HCEC 1CT (cell line): ENCODE measurements at regions not wholly inside any gene's neighbourhood (a gene's known extent, or its start where the extent isn't known, plus 50 kb on each side); places are given as distances from the start of the nearest gene placed in this dataset.
"Not testable (repeated sequence)": the region's sequence is repeated elsewhere in the genome, so short reads cannot be mapped to it uniquely, and the experiment has no call there.

Experiments
- DNase-seq: peaks from one replicate; pipeline ENCODE4 v3.0.0-alpha.2; 2017

DNA sequence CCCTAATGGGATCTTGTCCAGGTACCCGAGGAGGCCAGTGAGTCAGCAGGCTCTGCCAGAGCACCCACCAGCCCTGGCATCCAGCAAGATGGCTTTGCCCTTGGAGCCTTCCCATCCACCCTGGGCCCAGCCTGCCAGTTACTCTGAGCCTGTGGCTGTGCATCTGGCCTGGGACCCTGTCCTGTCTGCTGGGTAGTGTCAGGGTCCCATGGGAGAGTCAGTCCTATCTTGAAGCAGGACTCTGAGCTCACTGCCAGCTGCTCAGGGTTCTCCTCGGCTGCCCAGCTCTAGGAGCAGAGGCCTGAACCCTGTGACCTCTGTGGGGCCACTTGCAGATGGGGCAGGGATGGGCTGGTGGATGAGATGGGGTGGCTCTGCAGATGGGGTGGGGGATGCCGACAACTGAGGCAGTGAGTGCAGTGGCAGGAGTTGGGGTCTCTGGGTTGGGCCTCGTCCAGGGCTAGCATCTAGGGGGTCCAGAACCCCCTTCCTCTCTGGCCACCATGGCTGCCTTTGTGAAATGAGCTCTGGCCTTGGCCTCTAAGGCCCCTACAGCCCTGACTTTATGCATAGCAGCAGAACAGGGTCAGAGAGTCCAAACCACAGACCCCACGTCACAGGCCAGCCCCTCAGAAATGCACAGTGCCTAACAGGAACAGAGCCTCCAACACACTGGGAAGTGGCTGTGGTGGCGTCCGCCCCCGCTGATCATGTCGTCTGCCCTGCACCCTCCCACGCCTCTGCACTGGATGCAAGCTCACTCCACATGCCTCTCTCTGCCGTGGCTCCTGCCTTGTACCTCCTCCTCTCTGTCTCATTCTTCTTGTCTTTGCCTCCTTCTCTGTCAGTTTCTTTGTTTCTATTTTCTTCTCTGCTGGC lies 88.1 kb upstream of the RET start:
- no peak for DNase-seq

- DNase-seq = no peak
These were observed 87.4 kb upstream of the RET start for GRCh38 chr10:42989481-42989921.

- no peak for DNase-seq
These were observed 86.7 kb upstream of the RET start for GRCh38 chr10:42990016-42990720.

GRCh38 chr10:42990721-42991441 lies 86.0 kb upstream of the RET start:
- DNase-seq = no peak

DNA sequence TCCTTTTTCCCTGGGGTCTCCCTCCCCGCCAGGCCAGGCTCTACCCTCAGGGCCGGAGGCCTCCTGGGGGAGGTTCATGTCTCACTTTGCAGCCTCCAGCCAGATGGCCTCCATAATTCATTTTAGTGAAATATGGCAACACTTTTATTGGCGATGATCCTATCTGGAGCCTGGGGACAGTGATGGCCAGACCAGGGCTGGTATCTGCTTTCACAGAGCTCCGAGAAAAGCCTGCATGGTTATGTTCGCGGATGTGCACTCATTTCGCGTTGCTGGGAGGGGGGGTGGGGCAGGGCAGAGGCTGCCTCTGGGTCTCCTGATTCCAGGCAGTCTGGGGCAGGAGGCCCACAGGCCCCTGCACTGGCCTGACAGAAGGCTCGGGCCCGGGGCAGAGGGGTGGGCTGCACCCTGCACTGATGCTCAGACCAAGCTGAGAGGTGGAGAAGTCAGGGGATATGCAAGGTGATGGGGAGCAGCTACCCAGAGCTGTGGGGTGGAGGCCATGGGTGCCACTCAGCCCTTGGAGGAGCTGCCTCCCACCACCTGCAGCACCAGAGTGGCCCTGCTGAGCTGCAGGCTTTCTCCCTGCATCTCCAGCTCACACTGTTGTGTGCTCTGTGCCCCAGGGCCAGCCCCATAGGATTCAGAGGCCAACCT lies 85.3 kb upstream of the RET start:
- DNase-seq = no peak

DNA sequence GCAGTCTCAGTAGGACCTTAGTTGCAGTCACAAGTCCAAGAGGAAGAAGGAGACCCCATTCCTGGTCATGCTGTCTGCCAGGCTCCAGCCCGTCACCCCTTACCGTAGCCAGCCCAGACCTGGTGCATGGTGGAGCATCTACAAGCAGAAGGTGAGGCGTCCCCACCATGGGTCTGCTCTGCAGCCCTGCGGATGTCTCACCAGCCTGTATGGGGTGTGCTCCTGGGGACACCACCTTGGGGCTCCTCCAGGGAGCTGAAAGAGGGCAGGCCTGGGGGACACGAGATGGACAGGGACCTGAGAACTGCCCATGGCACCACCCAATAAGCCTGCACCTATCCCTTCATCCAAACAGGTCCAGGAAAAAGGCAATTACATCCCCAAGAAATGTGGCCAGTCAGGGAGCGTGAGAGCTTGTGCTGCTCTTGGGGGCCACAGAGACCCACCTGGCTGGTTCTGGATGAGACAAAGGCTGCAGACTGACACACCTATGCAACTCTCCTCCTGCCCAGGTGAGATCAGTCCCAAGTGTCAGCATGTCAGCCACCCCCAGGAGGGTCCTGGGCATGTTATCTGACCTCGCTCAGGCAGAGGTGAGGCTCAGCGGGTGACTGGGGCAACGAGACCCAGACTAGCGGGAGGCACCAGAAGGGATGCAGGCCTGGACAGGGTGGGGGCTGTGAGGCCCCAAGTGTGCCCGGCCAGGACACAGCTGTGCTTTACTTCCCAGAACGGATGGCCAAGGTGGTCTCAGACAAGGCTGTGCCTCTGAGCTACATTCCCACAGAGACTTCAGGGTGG lies 84.5 kb upstream of the RET start:
- DNase-seq = no peak

DNA sequence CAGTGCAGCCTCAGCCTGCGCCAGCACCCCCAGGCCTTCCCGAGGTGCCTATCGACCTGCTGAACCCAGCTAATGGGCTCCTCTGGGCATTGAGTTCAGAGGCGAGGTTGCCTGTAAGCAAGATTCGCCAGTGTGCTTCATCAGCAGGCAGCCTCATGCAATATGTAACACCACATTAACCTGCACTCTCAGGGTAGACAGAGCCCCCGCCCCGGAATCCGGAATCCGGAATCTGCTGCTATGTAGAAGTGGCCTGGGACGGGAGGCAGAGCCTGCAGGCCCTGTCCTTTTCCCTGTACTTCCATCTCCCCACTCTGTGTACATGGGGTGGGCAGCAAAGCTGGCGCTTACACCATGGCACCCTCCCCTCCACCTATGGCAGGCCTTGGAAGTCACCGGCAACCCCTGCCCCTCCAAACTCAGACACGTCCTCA lies 83.9 kb upstream of the RET start:
- DNase-seq = no peak

GRCh38 chr10:42994909-42995308 lies 82.0 kb upstream of the RET start:
- not testable (repeated sequence) for DNase-seq

DNA sequence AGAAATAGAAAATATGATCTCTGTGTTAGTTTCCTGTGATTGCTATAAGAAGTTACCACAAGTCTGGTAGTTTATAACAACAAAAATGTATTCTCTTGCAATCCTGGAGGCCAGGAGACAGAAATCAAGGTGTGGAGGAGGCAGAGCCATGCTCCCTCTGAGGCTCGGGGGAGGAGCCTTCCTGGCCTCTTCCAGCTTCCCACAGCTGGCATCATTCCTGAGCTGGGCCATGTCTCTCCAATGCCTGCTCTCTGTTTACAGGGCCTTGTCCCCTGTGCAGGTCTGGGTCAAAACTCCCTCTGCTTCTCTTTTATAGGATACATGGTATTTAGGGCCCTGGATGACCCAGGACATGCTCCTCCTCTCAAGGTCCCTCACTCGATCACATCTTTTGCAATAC lies 81.3 kb upstream of the RET start:
- no peak for DNase-seq

DNA sequence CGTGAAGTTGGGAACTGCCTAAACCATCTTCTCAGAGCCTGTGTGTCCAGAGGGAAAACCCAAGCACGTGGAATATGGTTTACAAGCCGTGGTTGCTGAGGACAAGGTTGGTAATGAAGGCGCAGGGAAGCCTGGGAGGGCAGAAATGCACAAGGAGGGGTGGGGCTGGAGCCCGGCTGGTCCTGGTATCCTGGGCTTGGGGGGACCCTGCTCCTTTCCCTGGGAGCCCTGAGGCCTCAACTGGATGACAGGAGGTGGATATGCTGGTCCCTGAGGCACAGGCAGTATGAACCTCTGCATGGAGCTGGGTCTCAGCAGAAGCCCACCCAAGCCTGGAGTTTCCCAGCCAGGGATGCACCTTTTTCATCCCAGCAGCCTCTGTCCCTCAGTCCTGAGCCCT lies 80.3 kb upstream of the RET start:
- DNase-seq = no peak

DNA sequence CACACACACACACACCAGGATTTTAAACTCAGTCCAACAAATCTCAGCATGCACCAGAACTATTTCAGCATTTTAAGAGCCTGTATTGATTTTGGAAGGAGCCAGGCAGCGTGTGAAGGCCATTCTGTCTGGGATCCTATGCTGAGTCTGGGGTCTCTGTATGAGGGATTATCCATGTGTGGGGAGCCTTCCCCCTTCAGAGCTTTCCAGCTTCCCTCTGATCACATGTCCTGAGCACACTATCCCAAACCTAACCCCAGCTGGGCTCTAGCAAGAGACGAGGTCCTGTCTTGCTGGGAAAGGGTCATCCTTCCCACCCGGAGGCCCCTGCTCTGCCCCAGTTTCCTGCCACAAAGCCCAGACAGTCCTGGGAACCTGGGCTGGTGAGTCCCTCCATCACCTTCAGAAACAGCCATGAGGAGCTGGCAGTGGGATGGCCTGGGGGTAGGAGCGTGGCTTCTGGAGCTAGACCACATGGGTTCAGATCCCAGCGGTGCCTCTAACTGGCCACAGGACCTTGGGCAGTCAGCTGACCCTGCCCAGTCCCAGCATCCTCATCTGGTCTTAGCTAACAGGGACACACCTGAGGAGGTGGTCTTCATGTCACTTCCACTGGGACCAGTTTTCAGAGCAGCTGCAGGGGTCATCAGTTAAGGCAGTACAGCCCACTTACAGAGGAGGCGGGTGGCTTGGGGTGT lies 79.6 kb upstream of the RET start:
- DNase-seq = no peak

DNA sequence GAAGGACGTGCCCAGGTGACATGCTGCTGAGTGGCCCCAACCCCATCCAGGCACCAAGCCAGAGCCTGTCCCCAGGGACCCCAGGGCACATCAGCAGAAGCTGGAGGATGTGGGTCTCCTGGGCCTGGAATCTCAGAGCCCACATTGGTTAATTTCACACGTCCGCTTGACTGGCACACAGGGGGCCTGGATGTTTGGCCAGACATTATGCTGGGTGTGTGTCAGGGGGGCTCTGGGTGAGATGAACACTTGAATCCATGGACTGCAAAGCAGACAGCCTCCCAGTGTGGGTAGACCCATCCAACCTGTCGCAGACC lies 79.1 kb upstream of the RET start:
- no peak for DNase-seq

DNA sequence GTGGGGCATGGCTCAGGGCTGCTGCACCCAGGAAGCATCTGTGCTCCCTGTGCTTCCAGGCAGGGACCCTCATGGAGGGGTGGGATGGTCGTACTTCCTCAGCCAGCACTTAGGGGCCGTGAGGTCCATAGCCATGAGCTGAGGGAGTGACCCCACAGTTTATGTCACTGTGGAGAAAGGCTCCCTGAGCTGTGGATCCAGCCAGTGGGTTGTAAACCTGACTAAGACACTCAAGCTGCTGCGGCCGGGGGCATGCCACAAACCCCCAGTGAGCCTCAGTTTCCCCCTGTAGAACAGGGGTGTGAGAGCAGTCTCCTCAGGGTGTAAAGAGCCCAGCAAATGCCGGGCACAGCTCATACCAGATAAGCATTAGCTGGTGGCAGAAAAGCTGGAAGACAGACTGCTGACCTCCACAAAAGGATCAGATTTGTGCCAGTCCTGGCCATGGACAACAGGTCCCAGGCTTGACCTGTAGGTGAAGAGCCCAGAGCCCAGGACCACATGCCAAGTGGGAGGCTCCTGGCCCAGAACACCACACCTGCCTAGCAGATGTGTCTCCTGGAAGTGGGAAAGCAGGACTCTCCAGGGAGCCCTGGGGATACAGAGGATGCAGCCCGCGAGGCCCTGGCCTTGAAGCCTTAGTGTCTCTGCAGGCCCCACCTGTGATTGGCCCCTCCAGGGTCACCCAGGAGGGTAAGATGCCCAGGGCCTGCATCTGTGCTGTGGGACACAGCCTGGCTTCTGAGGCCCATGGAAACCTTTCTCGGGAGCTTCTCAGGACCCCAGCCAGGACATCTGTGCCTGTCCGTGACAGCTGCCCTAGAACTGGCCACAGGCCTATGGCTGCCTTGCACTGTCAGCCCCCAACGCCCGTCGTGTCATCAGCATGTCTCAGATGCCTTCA lies 78.1 kb upstream of the RET start:
- no peak for DNase-seq

DNA sequence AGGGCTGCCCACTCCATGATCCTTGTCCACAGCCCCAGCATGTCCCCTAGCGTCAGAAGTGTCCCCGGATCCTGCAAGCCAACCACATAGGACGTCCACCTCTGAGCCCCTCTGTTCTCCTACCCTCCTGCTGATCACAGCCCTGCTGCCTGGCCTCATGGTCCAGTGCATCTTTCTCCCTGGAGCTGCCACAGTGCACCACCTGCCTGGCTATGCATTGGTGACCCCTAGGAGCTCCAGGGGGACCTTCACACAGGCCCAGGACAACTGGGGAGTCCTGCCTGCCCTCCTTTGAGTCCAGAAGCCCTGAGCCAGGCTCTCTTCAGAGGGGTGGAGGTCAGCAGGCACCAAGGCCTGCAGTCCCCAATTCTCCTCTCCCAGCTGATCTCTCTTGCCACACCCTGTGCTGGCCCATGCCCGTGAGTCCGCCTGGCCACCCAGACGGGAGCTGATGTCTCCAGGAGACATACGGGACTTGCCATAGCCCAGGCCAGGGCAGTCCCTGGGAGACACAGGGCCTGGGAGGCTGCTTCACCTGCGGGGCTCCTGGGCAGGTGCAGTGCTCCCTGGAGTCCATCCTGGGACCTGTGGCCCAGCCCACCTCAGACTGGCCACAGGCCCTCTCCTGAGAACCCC lies 77.4 kb upstream of the RET start:
- DNase-seq = no peak

DNA sequence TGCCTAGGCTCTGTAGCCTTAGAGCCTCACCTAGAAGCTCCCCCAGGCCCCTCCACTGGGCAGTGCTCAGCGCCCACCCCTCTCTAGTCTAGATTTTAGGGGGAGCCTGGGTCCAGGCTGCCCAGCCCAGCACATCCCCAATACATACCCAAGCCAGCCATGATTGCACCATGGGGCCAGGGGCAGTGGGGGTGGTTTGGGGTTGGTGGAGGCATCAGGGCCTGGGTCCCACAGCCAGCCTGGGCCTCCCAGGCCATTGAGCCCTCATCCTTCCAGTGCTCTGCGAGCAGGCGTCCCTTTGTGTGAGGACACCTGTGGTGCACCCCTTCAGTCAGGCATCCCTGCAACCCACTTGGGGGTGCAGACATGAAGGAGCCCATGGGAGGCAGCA lies 76.9 kb upstream of the RET start:
- no peak for DNase-seq

DNA sequence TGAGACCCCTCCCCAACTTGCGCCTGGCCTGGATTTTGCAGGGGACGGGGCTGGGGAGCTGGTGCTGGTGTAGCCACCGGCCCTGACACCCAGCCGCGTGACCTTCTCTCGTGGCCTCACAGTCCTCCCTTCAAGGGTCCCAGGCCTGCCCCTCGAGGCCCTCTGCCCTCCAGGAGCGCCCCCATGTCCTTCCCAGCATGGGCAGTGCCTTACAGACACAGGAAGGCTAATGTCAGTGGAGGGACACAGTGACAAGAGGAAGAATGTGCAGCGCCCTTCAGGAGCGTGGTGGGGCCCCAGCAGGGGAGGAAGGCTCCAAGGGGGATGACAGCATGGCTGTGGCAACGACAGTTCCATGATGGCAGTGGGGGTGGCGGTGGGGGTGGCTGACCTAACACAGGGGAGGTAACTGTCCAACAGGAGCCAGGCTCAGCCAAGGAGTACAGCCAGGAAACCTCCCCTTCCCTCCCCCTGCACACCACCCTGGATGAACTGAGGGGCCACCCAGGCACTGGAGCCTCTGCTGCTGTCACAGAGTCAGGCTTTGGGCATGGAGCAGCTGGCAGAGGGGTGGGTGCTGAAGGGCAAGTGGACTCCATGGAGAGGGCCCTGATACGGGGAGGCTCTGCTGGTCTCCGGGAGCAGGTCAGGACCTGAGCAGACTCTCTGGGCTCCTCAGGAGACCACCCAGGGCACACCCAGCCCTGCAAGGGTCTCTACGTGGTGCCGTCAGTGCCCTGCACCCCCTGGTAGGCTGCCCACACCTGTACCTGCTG lies 76.0 kb upstream of the RET start:
- DNase-seq = no peak

GRCh38 chr10:43001427-43001795 lies 75.5 kb upstream of the RET start:
- no peak for DNase-seq

DNA sequence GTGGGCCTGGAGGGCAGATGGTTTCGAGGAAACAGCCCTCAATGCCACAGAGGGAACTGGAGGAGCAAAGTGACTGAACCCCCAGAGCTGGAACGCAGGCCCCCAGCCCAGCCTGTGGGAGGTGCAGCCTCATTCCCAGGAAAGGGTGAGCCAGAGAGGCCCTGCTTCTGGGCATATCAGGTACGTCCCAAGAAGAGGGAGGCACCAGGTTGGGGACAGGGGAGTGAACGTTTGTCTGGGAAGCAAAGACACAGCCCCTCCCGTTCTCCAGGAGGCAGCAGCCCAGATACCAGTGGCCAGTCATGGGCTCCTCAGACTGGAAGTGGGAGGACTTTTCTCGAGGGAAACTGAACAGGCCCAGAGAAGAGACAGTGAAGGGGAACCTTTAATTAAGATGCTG lies 74.3 kb upstream of the RET start:
- DNase-seq = no peak

DNA sequence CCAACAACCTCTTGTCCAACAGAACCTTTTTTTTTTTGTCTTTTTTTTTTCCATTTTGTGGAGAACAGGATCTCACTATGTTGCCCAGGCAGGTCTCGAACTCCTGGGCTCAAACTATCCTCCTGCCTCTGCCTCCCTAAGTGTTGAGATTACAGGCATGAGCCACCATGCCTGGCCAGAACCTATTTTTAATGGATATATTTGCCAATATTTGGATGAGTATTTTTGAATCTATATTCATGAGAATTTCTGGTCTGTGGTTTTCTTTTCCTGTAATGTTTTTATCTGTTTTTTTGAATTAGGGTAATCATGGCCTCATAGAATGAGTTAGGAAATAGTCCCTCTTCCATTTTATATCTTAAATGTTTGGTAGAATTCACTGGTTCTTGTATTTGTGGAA lies 70.4 kb upstream of the RET start:
- no peak for DNase-seq
